ENCODE measurements at regions not wholly inside any gene's neighbourhood (a gene's known extent, or its start where the extent isn't known, plus 50 kb on each side); places are given as distances from the start of the nearest gene placed in this dataset.

DNA sequence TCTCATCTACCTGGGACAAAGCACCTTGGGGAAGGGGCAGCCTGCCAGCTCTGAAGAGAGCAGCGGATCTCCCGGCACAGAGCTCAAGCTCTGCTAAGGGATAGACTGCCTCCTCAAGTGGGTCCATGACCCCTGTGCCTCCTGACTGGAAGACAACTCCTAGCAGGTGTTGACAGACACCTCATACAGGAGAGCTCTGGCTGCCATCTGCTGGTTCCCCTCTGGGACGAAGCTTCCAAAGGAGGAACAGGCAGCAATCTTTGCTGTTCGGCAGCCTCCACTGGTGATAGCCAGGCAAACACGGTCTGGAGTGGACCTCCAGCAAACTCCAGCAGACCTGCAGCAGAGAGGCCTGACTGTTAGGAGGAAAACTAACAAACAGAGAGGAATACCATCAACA is 549.9 kb upstream of the LRATD1 start:
- TF ChIP-seq, protein P1, sequence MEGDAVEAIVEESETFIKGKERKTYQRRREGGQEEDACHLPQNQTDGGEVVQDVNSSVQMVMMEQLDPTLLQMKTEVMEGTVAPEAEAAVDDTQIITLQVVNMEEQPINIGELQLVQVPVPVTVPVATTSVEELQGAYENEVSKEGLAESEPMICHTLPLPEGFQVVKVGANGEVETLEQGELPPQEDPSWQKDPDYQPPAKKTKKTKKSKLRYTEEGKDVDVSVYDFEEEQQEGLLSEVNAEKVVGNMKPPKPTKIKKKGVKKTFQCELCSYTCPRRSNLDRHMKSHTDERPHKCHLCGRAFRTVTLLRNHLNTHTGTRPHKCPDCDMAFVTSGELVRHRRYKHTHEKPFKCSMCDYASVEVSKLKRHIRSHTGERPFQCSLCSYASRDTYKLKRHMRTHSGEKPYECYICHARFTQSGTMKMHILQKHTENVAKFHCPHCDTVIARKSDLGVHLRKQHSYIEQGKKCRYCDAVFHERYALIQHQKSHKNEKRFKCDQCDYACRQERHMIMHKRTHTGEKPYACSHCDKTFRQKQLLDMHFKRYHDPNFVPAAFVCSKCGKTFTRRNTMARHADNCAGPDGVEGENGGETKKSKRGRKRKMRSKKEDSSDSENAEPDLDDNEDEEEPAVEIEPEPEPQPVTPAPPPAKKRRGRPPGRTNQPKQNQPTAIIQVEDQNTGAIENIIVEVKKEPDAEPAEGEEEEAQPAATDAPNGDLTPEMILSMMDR (IDR thresholded peaks at IDR 0.05; ENCODE audit: low read depth, low read length, poor library complexity, severe bottlenecking), result no peak
- TF ChIP-seq EZH2phosphoT487 (IDR thresholded peaks at IDR 0.05; ENCODE audit: borderline replicate concordance, low read length), result no peak

Measured in DOHH2 (cell line).